KOPT-K1 (cell line): ENCODE measurements at regions not wholly inside any gene's neighbourhood (a gene's known extent, or its start where the extent isn't known, plus 50 kb on each side); places are given as distances from the start of the nearest gene placed in this dataset.
"Not testable (repeated sequence)": the region's sequence is repeated elsewhere in the genome, so short reads cannot be mapped to it uniquely, and the experiment has no call there.

ENCODE experiments used
- H3K27ac ChIP-seq: fragments of 200-600 bp; sonication (generic); 2 replicates; pipeline ENCODE4 v1.5.1; 2016; ENCODE audit warnings: antibody characterized with exemption, mild to moderate bottlenecking, low read depth, low read length; ENCODE audit not compliant: poor library complexity, severe bottlenecking
- H3K36me3 ChIP-seq: fragments of 200-600 bp; sonication (generic); 2 replicates; pipeline ENCODE4 v1.5.1; 2017; ENCODE audit warnings: antibody characterized with exemption, mild to moderate bottlenecking, low read length, moderate library complexity; ENCODE audit not compliant: insufficient read depth
- H3K9me3 ChIP-seq: fragments of 200-600 bp; sonication (generic); 2 replicates; pipeline ENCODE4 v1.5.1; 2017; ENCODE audit warnings: antibody characterized with exemption, low read length, mild to moderate bottlenecking; ENCODE audit not compliant: insufficient read depth, poor library complexity, severe bottlenecking

DNA sequence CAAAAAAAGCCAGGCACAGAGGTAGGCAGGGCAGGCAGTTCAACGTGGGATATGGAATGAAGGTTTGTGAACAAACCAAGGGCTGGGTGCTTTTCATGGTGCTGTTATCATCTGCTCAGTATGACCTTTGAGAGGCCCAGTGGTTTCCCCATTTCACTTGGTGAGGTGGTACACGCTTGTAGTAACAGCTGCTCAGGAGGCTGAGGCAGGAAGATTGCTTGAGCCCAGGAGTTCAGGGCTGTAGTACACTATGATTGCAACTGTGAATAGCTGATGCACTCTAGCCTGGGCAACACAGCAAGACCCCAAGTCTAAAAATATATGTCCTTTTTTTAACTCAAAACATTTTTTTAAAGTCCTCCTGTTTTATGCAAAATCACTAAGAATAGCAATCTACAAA, 174.8 kb downstream of the ENC1 start:
- Histone ChIP-seq H3K36me3 (no peaks in the 10 kb centered on the region), H3K9me3 (no peaks in the 10 kb centered on the region), H3K27ac (no peak overlapping the region)

DNA sequence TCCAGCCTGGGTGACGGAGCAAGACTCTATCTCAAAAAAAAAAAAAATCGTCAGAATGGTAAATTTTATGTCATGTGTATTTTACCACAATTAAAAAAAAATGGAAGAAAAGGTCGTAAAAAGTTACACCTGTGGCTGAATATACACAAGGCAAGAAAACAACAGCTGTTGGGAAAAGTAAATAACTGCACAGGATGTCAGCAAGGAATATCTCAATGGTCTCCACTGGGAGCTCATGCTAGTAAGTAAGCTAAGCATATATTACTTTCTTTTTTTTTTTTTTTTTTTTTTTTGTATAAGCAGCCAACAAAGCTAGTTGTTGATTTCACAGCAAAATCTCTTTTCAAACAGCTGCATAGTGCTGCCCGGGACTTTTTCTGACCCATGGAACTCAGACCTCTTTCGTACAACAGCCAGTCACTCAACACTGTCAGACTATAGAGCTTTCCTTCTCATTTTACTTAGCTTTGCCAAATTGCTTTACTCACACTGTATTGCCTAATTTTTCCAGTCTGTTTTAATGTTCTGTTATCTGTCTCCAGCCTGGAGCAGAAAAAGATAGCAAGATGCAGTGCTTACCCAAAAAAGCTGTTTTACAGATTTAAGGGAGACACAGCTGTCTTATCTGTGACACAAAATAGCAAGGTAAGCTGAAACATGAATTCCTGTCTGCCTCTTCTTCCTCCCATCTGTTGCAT, 175.9 kb downstream of the ENC1 start:
- H3K27ac ChIP-seq = no peak overlapping the region
- H3K9me3 ChIP-seq = no peaks in the 10 kb centered on the region
- H3K36me3 ChIP-seq = no peaks in the 10 kb centered on the region

DNA sequence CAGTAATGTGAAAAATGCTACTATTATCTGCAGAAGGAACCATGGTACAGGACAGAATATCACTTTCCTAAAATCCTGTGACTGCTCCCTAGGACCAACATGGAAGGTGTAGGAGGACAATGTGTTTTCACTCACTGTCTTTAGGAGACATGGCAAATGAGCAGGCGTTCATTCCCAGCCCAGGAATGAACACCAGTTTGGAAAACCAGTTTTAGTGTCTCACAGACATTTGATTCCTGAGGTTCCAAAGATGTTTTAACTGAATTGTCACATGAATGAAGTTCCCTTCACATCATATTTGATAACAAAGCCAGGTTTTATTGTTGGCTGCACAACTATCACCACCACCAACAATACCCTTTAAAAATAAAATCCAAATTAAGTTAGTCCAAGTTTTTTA, 178.2 kb downstream of the ENC1 start:
- H3K36me3 ChIP-seq = no peaks in the 10 kb centered on the region
- H3K9me3 ChIP-seq = no peaks in the 10 kb centered on the region
- H3K27ac ChIP-seq = no peak overlapping the region

DNA sequence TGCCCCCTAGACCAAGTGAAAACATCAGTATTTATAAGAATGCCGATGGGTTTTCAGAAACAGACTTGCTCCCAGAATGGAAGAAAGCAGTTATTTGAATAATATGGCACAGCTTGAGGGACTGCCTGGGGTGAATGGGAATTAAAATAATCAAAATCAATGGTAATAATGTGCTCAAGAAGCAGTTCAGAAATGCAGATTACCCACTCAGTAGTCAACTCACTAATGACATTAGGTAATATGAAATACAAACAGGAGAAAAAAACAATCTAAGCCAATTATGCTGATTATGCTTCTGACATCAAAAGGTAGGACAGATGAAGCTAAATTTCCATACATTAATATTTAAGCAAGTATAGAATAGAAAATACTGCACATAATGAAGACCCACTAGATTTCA, 179.3 kb downstream of the ENC1 start:
- no peak overlapping the region for H3K27ac ChIP-seq
- H3K36me3 ChIP-seq = no peaks in the 10 kb centered on the region
- H3K9me3 ChIP-seq = no peaks in the 10 kb centered on the region

DNA sequence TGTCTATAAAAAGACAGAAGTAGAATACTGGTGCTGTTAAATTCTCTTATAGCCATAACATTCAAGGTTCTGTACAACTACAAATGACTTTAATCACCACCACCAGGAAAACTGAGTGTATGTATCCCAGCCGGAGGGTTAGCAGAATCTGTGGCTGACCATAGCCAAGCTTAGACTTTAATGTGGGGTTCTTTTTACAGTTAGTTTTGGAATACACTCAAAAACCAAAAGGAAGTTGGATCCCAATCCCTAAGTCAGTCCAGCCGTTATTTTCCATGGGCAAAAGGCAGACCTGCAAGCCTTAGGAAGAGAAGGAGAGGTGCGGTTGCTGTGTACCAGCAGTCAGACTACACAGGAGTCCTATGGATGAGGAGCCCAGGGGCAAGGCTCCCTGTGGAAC, 179.8 kb downstream of the ENC1 start:
- no peaks in the 10 kb centered on the region for H3K9me3 ChIP-seq
- no peaks in the 10 kb centered on the region for H3K36me3 ChIP-seq
- H3K27ac ChIP-seq = no peak overlapping the region

DNA sequence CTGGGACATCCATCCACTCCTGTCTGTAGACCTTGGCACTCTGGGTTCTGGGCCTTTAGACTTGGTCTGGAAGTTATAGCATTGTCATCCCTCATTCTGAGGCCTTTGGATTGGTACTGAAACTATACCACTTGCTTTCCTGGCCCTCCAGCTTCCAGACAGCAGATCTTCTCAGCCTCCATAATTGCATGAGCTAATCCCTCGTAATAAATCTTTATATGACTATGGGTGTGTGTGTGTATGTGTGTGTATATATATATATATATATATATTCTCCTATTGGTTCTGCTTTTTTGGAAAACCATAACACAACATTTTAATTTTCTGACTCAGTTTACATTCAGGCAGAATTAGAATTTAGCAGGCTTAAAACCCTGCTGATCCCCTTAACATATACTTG, 180.5 kb downstream of the ENC1 start:
- Histone ChIP-seq H3K36me3 (no peaks in the 10 kb centered on the region), H3K27ac (no peak overlapping the region), H3K9me3 (no peaks in the 10 kb centered on the region)

DNA sequence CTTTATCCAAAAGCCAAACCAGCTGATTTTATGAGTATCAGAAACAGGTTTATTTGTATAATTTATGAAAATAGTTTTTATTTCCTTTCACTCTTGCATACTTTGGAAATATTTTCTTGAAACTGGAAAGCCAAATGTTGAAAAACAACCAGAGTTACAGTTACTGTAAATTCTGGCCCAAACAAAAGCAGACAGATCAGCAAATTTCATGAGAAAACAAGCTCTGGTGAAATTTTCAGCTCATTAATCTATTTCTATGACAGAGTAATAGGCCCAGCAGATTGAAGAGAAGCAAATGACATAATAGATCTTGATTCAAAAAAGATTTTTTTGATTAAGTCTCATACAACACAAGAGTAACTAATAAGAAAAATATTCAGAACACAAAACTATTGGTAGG, 182.7 kb downstream of the ENC1 start:
- Histone ChIP-seq H3K9me3 (no peaks in the 10 kb centered on the region), H3K27ac (no peak overlapping the region), H3K36me3 (no peaks in the 10 kb centered on the region)

DNA sequence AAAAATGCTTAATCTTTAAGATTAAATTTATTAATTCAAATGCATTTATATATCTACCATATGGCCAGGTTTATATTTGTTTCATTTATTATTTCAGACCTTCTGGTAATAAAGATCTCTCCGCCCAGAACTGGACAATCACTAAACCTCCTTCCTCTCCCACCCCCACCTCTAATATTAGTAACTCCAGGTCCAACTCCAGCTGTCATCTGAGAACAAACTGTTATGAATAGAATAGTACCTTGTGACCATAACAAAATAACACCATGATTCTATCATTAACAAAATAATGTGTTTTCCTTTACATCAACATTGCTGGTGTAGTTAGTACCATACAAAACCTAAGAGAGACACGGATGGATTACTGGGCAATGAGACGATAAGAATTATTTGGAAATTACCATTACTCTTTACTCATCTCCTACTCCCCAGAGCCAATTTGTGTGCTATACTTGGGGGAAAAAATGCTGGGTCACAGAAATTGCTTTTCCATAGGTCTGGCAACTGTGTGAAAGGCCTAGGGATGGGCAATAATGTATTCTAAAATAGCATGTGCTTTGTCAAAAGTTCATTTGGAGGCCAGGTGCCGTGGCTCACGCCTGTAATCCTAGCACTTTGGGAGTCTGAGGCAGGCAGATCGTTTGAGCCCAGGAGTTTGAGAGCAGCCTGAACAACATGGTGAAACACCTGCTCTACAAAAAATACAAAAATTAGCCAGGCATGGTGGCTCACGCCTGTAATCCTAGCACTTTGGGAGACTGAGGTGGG, 186.1 kb downstream of the ENC1 start:
- no peak overlapping the region for H3K27ac ChIP-seq
- H3K36me3 ChIP-seq = no peaks in the 10 kb centered on the region
- no peaks in the 10 kb centered on the region for H3K9me3 ChIP-seq

DNA sequence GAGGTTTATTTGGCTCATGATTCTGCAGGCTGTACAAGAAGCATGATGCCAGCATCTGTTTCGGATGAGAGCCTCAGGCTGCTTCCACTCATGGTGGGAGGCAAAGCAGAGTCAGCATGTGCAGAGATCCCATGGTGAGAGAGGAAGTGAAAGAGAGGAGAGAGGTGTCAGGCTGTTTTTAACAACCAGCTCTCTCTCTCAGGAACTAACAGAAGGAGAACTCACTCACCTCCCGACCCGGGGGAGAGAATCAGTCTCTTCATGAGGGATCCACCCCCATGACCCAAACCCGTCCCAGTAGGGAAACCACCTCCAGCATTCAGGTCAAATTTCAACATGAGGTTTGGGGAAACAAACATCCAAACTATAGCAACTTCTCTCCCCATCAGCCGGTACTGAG, 187.7 kb downstream of the ENC1 start:
- no peaks in the 10 kb centered on the region for H3K9me3 ChIP-seq
- H3K27ac ChIP-seq = no peak overlapping the region
- no peaks in the 10 kb centered on the region for H3K36me3 ChIP-seq

DNA sequence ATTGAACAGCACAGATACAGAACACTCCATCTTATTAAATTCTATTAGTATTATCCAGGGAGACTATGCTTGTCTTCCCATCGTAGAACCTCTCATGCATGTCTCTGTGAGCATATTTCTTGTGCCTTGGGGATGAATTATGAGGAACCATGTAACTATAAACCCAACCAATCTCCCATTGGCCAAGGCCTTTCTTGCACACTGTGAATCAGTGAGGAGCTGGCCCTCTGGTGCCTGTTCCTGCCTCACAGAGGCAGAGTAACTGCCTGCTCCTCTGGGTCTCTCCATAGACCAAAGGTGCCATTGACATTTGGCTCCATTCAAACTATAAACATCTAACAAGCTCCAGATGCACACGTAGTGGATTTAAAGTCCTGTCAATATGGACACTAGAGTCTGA, 190.4 kb downstream of the ENC1 start:
- H3K36me3 ChIP-seq = no peaks in the 10 kb centered on the region
- no peak overlapping the region for H3K27ac ChIP-seq
- no peaks in the 10 kb centered on the region for H3K9me3 ChIP-seq

DNA sequence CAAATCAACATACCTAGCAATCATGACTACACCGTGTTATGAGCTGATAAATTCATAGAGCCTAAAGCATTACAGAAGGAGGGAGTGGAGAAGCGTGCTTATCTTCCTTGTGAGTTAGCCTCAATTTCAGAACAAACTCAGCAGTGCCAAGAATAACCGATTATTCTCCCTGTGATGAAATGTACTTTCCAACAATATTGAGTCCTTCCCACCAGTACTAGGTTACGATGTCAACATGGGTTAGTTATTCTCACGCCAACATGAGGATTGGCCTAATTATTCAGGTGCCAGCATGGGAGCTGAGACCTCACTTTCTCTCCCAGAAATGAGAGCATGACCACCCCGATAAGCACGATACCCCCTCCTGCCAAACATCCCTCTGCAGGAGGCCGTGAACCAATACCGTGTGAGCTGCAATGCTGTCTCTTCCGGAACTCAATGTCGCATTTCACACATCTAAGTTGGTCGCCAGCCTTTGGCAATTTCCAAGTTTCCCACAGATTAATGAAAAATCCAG, 193.7 kb downstream of the ENC1 start:
- Histone ChIP-seq H3K27ac (no peak overlapping the region), H3K9me3 (no peaks in the 10 kb centered on the region), H3K36me3 (no peaks in the 10 kb centered on the region)

DNA sequence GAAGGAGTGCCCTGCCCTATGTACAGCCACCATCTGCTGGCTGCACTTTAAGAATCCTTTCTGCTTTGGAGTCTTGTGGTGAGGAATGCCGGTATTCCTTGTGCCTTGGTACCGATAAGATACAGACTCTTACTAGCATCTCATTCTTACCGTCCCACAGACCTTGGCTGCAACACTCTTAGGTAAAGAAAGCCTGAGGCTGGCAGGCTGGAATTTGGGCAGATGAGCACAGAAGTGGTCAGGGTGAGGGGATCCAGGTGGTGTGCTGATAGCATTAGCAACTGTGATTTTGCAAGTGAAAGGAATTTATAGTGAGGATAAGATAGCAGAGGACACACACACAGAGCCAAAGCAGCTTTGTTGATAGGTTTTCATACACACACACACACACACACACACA, 198.1 kb downstream of the ENC1 start:
- Histone ChIP-seq H3K27ac (no peak overlapping the region), H3K36me3 (no peaks in the 10 kb centered on the region), H3K9me3 (no peaks in the 10 kb centered on the region)

DNA sequence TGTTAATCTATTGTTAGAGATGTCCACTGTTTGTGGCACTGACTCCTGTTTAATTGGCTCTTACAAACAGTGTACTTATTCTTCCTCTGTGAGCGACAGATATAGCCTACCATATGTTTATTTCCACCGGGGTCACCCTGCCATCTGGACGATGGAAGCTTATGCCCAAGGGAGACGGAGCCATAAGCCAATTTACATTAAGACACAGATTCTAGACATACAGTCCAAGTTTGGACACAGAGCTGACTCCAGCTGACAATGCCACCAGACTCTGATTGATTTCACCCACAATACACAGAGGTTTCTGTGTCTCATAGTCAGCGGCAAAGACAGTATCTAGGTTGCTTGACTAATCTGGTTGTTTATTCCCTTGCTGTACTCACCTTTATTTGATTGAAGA, 198.9 kb downstream of the ENC1 start:
- no peak overlapping the region for H3K27ac ChIP-seq
- H3K9me3 ChIP-seq = no peaks in the 10 kb centered on the region
- no peaks in the 10 kb centered on the region for H3K36me3 ChIP-seq

DNA sequence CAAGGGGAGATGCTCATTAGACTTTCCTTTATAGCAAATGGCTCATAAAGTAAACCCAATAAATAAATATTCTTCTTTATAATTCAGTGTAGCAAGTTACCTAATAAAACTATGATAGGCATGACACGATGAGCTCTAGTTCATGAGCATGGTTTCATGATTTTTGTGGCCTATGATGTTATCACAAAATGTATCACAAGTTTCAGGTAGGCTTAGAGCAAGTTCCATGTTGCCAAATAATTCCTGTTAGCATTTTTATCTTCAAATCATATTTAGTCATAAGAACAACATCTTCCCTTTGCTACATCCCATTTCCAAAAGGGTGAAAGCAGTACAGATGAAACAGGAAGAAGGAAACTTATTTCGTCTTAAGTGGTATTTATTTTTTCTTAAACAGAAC, 200.2 kb downstream of the ENC1 start:
- Histone ChIP-seq H3K9me3 (no peaks in the 10 kb centered on the region), H3K27ac (no peak overlapping the region)

DNA sequence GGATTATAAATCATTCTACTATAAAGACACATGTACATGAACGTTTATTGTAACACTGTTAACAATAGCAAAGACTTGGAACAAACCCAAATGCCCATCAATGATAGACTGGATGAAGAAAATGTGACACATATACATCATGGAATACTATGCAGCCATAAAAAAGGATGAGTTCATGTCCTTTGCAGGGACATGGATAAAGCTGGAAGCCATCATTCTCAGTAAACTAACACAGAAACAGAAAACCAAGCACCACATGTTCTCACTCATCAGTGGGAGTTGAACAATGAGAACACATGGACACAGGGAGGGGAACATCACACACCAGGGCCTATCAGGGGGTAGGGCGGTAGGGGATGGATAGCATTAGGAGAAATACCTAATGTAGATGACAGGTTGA, 202.7 kb downstream of the ENC1 start:
- not testable (repeated sequence) for H3K27ac ChIP-seq, H3K36me3 ChIP-seq, H3K9me3 ChIP-seq

More for the DNA sequence above, 200.2 kb downstream of the ENC1 start:
- H3K36me3 ChIP-seq = no peaks in the 10 kb centered on the region
